HG03354 (cell line): ENCODE measurements at regions not wholly inside any gene's neighbourhood (a gene's known extent, or its start where the extent isn't known, plus 50 kb on each side); places are given as distances from the start of the nearest gene placed in this dataset.
"Not testable (repeated sequence)": the region's sequence is repeated elsewhere in the genome, so short reads cannot be mapped to it uniquely, and the experiment has no call there.

Experiments
- ATAC-seq: cut with Tn5 transposase; IDR thresholded peaks from one replicate; pipeline ENCODE4 v1.9.1; 2021; ENCODE audit warnings: mild to moderate bottlenecking; ENCODE audit not compliant: unreplicated experiment, poor library complexity, severe bottlenecking

- not testable (repeated sequence) for ATAC-seq
Measured at GRCh38 chr4:131774382-131774781, 1374.7 kb upstream of the PCDH10 start.

- ATAC-seq, result not testable (repeated sequence)
Measured at GRCh38 chr4:131810565-131810964, 1338.5 kb upstream of the PCDH10 start.
